HepG2 (cell line): ENCODE measurements at regions not wholly inside any gene's neighbourhood (a gene's known extent, or its start where the extent isn't known, plus 50 kb on each side); places are given as distances from the start of the nearest gene placed in this dataset.

Source experiments
- IKZF1 ChIP-seq: fragments of 450-650 bp; IDR thresholded peaks from 2 replicates; pipeline ENCODE4 v1.7.1; 2016
- NFYB ChIP-seq: sonication (generic); formaldehyde crosslinking; IDR thresholded peaks from 2 replicates; pipeline ENCODE4 v1.4.0; 2020; ENCODE audit warnings: missing genetic modification reagents
- TF ChIP-seq, protein P1 (sequence below): sonication (generic); formaldehyde crosslinking; IDR thresholded peaks from 2 replicates; pipeline ENCODE4 v1.5.0; 2020; ENCODE audit warnings: mild to moderate bottlenecking, low read depth, missing genetic modification reagents, borderline replicate concordance
- TF ChIP-seq, protein P2 (sequence below): fragments of 450-650 bp; IDR thresholded peaks from 2 replicates; pipeline ENCODE4 v1.6.1; 2017; ENCODE audit warnings: mild to moderate bottlenecking

DNA sequence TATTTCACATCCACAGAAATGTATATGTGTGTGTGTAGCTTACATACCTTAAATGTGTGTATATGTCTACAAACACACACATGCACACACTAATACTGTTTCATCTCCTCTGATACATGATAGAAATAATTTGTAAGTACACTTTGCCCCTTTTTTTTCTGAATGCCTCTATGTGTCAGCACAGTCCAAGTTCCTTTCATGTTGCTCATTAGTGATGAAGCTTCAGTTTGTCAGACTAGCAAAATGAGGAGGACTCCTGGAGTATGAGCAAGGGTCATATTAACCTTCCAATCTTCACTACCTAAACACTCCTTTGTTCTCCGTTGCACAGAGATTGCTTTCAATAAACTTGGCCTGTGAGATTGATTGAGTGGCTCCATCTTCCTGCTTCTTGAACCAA is 935.4 kb downstream of the MRPL39 start:
- TF ChIP-seq IKZF1: no peak
- TF ChIP-seq, protein P1, sequence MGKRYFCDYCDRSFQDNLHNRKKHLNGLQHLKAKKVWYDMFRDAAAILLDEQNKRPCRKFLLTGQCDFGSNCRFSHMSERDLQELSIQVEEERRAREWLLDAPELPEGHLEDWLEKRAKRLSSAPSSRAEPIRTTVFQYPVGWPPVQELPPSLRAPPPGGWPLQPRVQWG (CRISPR knock-in tag): no peak
- TF ChIP-seq, protein P2, sequence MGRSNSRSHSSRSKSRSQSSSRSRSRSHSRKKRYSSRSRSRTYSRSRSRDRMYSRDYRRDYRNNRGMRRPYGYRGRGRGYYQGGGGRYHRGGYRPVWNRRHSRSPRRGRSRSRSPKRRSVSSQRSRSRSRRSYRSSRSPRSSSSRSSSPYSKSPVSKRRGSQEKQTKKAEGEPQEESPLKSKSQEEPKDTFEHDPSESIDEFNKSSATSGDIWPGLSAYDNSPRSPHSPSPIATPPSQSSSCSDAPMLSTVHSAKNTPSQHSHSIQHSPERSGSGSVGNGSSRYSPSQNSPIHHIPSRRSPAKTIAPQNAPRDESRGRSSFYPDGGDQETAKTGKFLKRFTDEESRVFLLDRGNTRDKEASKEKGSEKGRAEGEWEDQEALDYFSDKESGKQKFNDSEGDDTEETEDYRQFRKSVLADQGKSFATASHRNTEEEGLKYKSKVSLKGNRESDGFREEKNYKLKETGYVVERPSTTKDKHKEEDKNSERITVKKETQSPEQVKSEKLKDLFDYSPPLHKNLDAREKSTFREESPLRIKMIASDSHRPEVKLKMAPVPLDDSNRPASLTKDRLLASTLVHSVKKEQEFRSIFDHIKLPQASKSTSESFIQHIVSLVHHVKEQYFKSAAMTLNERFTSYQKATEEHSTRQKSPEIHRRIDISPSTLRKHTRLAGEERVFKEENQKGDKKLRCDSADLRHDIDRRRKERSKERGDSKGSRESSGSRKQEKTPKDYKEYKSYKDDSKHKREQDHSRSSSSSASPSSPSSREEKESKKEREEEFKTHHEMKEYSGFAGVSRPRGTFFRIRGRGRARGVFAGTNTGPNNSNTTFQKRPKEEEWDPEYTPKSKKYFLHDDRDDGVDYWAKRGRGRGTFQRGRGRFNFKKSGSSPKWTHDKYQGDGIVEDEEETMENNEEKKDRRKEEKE: no peak
- TF ChIP-seq NFYB (CRISPR knock-in tag): no peak
